CD4-positive, alpha-beta T cell treated with Interleukin-17A for 4 hours (primary cell): ENCODE measurements at regions not wholly inside any gene's neighbourhood (a gene's known extent, or its start where the extent isn't known, plus 50 kb on each side); places are given as distances from the start of the nearest gene placed in this dataset.

Experiments
- DNase-seq: peaks from one replicate; pipeline ENCODE4 v3.0.0-alpha.2; 2020; ENCODE audit warnings: mixed read lengths

DNA sequence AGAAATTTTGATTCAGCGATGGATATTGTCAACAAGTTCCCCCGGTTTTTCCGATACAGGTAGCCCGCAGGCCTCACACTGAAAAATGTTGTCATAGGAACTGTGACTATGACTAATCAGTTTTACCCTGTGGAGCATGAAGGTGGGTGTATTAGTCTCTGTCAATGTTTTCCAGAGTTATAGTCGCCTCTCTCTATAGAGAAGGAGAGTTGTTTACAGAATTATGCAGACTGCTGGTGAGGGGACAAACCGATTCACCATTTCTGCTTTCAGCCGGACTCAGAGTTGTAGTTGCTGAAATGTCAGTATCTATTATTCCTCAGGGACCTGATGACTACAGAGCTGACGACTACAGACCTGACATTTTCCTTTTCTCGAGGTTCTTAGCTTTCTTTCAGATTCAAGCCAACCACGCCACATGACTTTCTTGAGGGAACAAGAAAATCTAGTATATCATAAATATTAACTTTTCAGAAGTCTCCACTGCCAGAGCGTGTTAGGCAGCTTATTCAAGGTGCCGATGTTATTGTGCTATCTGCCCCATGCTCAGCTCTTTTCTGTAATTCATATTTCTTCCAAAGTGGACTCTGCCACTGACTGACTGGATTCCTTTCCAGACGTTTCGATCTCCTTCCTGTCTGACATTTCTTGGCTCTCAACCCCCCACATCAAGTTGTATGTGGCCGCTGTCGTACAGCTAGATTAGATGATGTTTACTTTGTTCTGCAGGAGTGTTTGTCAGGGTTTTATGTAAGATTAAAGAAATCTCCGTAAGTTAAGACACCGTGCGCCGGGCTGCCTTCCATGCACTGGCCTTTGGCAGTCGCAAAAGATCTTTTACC lies 178.1 kb downstream of the FGF1 start:
- no peak for DNase-seq

DNA sequence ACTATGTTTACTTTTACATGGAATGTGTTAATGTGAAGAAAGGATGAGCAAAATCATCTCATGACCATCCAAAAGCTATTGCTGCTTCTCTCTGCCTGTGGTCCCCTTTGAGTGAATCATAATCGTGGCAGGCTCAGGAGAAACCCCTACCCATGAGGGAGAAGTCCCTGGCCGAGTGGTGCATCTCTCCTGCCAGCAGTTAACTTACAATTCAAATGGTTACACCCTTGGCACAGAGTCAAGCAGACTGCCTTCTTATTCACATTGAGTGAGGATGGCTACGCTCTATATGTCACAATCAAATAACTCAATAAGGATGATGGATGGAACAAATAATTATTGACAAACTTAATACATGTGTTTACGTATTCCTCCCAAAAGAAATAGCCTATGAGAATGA lies 179.1 kb downstream of the FGF1 start:
- no peak for DNase-seq

DNA sequence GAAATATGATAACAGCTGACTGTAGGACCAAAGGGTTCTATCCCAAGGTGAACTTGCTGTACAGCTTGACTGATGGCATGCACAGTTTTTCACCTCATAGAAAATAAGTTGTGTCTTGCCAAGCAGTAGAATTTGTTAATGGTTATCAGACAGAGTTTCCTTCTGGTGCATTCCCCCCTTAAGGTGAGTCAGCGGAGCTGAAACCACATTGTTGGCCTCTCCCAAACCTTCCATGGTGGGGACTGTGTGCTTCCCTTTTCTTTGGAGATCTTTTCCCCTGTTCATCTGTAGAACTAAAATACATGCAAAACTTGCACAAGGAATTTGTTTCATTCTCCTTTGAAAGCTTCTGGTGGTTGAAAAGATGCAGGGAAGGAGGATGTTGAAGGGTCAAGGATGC lies 179.8 kb downstream of the FGF1 start:
- DNase-seq, result no peak

DNA sequence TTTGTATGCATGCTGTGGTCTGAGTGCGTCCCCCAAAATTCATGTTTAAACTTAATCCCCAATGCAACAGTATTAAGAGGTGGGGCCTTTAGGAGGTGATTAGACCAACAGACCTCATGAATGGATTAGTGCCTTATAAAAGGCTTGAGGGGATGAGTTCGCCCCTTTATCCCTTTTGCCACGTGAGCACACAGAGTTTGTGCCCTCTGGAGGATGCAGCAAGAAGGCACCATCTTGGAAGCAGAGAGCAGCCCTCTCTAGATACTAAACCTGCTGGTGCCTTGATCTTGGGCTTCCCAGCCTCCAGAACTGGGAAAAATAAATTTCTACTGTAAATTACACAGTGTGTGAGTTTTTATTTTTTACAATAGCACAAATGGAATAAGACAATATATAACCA lies 177.1 kb upstream of the SPRY4 start:
- DNase-seq, result no peak

DNA sequence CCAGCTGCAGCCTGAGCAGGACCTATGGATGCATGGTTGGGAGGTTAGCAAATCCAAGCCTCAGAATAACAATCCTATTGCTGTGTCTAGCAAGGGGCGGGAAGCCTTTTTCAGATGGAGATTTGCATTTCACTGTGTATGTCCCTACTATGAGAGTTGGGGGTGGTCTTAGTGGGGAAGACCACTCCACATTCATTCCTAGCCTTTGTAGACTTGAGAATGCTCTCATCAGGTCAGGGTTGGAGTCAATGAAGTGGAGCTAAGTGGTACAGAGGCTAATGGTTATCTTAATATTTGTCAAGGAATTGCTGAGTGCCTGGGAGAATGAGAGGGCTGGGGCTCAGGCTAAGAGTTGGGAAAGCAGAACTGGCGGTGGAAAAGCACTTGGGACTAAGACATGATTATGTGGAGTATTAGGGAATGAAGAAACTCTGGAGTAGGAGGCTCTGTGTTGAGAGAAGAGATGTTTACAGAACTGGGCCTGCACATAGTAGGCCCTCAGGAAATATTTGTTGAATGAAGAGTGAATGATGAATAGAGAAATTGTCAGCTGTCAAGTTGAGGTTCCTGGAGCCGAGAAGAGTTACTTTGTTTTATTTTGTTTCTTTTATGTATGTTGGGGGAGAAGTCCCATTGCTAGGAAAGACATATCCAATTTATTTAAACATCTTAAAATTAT lies 175.5 kb upstream of the SPRY4 start:
- DNase-seq, result no peak

DNA sequence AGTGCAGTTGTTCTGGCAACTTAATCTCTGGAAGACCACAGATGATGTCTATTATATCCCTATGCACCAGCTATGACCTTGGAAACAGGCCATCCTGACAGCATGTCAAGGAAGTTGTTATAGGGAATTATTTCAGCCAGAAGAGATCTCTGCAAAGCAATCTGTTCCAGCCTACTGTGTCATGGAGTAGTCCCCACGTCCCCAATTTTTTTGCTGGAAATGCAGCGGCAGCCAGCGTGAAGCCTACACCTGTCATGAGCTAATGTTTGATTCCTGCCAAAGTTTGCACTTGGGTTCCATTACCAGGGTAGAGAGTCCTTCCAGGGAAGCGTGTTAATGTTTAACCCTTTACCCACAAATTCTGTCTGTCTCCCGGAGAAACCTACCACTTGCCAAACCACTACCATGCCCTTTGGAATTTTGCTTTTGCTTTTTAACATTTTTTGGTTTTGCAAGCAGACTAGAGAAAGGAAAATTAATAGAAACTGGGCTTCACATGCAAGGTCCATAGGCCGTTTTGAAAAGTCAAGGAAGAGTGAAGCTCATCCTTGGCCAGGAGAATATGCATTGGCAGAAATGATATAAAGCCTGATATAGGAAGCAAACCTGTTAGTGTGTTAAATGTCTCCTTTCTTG lies 174.9 kb upstream of the SPRY4 start:
- no peak for DNase-seq

DNA sequence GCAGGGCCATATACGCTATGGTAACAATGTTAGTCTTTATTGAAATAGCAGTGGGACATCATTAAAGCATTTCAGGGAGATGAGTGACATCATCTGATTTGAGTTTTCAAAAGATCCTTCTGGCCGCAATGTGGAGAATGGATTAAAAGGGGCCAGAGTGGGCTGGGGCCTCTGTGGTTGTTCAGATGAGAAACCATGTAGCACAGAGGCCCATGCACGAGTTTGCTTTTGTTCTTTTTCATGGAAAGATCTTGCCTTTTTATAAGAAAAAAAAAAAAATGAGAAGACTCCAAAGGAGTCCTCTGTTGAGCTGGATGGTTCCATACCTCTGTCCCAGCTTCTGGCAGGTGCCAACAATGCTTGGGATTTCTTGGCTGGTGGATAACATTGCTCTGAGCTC lies 173.5 kb upstream of the SPRY4 start:
- no peak for DNase-seq

DNA sequence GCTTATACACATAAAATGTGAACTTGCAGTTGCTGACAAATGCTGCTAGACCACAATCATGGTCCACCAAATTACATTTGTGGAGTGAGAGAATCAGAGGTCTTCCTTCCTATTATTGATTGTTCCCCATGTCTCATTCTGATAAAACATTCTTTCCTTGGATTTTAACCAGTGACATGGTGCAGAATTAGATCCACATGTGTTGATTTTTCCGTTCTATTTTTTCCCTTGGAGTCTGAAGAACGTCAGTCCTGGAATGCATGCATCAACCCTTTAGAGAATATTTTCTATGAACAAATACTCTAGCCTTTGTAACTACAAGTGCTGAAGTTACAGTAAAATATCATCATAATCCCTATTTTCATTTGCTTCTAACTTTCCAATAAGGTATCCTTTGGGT lies 170.7 kb upstream of the SPRY4 start:
- no peak for DNase-seq

DNA sequence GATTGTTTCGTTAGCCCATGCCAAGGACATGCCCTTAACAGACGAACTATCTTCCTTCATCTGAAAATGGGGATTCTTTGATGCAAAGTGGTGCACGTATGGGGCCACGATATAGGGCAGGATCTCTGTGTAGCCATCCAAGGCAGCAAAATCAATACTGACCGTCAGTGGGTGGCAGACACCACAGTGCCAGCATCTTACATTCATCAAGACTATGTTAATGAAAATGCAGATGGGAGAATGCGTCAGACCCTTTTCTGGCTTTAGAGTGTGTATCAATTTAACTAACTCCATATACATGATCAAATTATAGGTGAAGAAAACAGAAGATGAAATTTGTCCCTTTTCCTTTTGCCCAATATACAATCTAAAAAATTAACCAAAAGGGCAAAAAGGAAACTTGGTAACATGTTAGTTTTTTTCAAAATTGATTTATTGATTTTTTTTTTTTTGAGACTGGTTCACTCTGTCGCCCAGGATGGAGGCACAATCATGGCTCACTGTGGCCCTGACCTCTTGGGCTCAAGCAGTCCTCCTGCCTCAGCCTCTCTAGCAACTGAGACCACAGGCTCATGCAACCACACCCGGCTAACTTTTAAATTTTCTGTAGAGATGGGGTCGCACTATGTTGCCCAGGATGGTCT lies 169.2 kb upstream of the SPRY4 start:
- DNase-seq, result no peak

DNA sequence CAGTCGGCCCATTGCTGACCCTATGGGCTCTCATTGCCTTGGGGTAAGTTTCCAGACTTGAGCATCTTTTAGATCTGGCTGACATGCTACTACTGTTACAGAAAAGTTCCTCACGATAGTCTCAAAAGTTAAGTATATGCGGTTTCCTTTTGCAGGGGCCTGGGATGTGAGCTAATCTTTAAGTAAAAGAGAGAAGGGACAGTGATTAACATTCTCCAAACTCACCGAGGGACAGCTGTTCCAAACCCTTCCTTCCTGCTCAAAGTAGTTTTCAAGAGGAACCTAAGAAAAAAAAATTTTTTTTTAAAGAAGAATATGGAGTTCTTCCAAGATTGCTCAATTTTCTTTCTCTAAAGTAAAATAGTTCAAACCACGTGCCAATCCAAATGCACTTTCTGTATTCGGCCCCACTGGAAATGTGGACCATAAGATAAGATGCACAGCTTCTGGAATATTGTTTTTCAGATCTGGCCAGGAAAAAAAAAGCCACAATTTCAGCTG lies 168.0 kb upstream of the SPRY4 start:
- DNase-seq, result no peak

DNA sequence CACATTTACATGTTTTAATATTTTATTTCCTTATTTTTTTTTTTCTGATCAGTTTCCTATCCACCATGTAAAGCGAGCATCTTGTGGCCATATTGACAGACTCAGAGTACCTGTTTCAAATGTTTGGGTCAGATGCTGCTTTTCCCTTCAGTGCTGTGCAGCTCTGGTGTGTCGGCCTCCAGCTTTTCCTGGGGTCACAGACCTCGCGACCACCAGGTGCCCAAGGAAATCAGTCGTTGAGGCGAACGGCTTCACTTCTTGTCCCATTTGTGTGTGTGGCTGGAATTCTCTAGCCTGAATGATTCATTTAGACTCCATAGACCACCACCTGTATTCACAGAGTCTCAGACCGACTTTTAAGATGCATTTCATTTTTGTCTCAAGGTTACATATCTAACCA lies 166.9 kb upstream of the SPRY4 start:
- no peak for DNase-seq

DNA sequence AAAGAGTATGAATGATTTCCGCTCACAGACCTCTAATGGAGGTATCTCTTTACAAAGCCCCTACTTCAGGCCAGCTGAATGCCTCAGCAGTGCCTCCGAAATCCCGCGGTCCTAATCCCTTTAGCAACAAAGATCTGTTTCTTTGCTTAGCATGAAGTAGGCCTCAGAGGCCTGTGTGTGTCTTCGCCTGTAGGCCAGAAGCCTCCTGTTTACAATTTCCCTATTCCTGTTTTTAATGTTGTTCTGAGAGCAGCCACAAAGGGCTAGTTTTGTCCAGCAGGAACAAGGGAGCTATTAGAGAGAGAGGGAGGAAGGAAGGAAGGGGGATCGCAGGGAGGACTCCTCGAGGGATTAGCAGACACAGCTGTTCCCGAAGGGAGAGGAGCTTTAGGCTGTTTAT lies 166.4 kb upstream of the SPRY4 start:
- DNase-seq, result no peak

DNA sequence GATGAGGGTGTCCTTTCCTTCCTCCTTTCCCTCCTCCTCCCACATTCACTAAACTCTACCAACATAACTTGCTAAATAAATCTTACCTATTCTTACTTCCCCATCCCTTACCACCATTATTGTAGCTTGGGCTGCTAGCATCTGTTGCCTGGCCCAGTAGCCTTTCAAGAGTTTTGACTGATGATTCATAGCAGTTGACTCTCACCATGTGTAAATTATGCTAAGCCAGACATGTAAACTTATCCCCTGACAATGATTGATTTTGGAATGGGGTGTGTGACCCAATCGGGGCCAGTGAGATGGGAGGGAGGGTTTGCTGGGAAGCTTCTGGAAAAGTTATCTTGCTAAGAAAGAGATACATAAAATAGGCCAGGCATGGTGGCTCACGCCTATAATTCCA lies 161.8 kb upstream of the SPRY4 start:
- DNase-seq, result no peak

DNA sequence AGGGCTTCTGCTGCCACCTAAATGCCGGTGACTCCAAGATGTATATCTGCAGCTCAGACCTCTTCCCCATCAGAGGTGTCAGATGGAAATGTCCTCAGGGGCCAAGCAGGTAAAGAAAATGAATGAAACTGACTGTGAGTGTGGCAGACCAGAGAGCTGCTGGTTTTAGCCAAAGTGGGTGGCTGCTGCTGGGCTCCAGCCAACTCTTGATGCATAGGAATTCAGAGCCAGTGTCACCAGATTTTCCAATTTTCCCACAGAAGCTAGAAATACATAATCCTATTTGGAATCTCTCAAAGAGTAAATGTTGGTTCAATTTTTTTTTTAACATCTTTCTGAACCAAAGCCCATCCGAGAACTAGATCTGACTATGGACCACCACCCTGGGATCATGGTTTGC lies 161.2 kb upstream of the SPRY4 start:
- DNase-seq, result no peak

DNA sequence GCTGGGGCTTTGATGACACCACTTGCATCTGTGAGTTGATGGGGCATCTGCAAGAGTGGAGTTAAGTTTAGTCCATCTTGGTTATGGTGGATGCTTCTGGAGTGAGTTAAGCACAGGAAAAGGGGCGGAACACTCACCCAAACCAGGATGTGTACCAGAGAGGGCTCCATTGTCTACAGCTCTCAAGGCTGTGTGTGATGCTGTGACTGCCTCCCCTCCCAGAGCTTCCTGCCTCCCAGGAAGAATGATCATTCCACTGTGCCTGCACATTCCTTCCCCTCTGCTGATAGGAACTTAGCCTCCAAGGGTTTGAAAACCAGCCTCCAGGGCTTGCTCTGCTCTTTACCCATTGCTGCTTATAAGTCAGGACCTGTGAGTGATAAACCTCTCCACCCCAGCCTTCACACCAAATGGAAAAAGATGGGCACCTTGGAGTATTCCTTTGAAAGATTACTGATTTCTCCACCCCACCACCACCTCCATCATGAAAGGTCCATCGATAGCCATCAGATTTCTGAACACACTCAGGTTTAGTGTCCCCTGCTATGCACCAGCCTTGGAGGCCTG lies 160.1 kb upstream of the SPRY4 start:
- no peak for DNase-seq

DNA sequence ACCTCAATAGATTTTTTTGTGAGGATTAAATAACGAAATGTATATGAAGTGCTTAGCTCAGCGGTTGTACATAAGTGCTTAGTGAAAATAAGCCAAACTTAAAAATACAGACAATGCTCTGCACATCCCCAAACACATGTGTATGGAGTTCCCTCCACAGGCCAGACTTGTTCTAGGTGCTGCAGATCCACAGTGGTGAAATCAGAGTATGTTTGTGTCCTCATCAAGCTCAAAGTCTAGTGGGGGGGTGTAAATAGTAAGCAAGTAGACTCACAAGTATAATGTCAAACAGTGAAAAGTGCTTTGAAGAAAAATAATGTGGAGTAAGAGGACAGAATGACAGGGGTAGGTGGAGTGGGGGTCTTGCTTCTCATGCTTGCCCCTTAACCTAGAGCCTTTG lies 157.4 kb upstream of the SPRY4 start:
- DNase-seq, result no peak

DNA sequence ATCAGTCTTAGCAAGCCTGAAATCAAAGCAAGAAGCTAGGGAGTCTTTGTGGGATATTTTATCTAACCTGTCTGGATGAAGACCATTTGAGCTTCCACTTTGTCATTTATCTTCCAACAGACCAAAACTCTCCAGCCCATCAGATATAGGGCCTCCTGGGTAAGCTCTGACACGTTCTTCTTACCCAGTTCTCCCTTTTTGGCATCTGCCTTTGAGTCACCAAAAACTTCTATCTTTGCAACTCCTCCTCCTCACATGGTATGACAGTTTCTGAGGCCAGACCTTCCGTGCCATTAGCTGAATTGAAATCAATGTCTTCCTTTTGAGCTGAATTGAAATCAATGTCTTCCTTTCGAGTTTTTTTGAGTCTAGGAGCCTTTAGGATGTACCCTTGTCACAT lies 156.6 kb upstream of the SPRY4 start:
- no peak for DNase-seq

DNA sequence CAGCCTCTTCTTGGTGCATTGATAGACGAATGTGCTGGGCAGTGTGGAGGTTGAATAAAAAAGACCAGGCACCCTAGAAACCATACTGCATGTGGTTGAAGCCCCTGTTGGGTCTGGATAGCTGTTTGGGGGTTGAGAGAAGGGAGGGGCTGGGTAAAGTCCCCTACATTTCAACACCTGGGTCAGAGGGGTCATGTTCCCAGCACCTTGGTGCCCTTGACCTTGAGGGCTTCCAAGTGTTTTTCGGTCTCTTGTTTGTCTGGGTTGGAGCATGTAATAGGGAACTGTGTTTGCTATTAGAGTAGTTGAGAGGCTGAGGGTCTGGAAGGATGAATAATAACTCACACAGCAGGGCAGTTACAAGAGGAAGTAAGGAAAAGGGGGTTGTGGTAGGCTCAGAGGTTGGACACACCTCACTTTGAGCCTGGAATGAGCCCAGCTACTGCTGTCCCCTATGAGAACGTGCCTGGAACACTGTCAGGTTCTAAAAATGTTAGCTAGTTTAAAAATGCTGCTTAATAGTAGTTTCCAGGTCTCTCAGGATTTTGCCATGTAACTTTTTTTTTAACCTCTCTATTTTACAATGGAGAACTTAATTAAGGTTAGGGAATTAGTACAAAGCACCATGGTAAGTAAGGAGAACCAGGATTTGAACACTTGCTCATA lies 155.2 kb upstream of the SPRY4 start:
- no peak for DNase-seq

DNA sequence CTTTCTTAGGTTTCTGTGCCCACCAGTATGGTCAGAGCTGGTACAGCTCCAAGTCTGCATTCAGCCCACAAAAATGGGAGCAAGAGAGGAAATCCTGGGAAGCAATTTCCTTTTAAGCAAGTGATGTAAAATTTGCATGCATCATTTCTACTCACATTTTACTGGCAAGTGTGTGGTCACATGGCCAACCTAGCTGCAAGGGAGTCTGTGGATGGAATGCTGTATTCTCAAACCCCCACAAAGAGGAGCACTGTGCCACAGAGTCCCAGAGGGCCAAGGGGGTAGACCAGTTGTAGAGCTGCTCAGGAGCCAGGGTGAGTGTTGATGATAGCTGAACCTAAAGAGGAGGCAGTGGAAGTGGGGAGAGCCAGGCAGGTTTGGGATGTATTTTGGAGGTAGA lies 154.3 kb upstream of the SPRY4 start:
- DNase-seq, result no peak

DNA sequence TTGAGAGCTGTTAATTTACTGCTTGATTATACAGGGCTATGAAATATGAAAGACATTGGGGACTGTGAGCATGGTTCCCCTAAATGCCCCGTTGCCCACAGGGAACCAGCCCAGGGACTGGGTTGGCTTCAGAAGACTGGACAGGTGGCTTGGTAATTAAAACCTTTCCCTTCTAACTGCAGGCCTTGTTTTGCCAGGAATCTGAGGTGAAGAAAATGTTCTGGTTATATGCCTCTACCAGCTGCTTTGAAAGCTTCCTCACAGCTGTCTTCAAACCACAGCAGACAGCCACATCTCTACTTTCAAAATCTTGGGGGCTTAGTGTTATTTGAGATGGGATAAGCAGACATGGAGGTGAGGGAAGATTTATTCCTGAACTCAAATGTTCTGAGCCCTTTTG lies 153.3 kb upstream of the SPRY4 start:
- no peak for DNase-seq

DNA sequence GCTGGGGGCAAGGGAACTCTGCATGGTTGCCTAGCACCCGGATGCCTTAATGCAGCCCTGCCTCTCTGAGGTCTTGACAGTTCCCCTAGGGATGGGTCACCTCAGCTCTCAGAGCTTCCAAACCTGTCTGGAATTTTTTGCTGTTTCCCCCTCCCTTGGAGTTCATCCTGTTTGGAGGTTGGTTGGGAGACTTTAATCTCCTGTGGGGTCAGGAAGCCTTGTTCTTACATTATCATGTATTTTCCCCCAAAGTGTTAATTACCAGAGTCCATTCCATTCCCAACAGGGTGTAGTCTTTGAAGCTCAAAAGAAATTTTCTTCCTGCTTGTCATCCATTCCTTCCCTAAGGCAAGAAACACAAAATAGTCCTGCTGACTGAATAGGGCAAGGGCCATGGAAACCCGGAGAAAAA lies 150.3 kb upstream of the SPRY4 start:
- DNase-seq, result no peak

DNA sequence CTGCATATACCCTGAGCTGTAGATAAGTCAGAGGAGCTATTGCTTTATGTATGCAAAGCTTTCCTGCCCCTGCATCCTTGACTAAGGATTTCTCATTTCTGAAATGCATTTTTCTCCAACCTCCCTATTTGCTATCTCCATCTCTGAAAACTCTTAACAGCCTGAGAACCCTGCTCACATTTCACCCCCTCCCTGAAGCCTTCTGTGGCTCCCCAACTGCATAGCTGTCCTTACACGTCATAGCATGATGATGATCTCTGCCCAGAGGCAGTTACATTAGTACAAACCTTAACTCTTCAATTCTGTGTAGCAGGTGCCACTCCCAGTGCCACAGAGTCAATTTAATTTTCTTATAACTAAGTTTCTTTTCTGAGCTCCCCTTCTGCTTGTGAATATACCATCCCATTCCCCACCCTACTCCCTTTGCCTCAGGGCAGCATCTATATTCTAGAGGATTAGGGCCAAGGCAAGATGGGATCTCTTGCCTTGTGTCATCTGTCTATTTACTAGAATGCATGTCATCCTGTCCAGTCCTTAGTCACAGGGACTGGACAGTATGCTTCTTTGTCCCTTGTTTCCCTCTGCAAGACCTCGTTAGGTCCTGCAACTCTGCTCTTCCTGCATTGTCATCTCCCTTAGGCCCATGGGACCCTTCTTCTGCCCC lies 149.7 kb upstream of the SPRY4 start:
- DNase-seq, result no peak
